ENCODE measurements at regions not wholly inside any gene's neighbourhood (a gene's known extent, or its start where the extent isn't known, plus 50 kb on each side); places are given as distances from the start of the nearest gene placed in this dataset.

GRCh38 chr6:133131621-133132465 lies 109.3 kb upstream of the EYA4 start:
- TF ChIP-seq CTCF (IDR thresholded peaks at IDR 0.05; ENCODE audit: low read length) (no peak), EZH2 (optimal IDR thresholded peaks at IDR 0.05; ENCODE audit: low read depth, low read length) (no peak), EZH2phosphoT487 (IDR thresholded peaks at IDR 0.05; ENCODE audit: low read length) (no peak)
